ENCODE measurements at regions not wholly inside any gene's neighbourhood (a gene's known extent, or its start where the extent isn't known, plus 50 kb on each side); places are given as distances from the start of the nearest gene placed in this dataset.
"Not testable (repeated sequence)": the region's sequence is repeated elsewhere in the genome, so short reads cannot be mapped to it uniquely, and the experiment has no call there.

DNA sequence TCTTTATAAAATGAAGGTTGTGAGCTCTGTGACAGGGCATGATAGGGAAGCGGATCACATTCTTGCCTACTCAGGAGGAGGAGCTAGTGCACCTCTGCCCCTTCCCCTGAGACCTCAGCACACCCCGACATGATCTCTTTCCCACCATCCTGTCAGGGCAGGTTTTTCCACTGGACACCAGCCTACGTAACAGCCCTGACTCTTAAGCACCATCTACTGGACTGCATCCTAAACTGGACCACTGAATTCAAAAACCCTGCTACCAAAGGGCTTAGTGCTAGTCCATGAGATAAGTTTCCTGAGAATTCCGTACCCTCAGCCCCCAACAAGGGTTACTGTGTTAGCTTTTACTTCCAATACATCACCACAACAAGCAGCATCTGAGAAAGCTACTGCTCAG, 68.5 kb upstream of the FCGR1A start:
- TF ChIP-seq, protein P1, sequence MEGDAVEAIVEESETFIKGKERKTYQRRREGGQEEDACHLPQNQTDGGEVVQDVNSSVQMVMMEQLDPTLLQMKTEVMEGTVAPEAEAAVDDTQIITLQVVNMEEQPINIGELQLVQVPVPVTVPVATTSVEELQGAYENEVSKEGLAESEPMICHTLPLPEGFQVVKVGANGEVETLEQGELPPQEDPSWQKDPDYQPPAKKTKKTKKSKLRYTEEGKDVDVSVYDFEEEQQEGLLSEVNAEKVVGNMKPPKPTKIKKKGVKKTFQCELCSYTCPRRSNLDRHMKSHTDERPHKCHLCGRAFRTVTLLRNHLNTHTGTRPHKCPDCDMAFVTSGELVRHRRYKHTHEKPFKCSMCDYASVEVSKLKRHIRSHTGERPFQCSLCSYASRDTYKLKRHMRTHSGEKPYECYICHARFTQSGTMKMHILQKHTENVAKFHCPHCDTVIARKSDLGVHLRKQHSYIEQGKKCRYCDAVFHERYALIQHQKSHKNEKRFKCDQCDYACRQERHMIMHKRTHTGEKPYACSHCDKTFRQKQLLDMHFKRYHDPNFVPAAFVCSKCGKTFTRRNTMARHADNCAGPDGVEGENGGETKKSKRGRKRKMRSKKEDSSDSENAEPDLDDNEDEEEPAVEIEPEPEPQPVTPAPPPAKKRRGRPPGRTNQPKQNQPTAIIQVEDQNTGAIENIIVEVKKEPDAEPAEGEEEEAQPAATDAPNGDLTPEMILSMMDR (IDR thresholded peaks at IDR 0.05), result not testable (repeated sequence)
- TF ChIP-seq POLR2A (IDR thresholded peaks at IDR 0.05), result not testable (repeated sequence)
